Thoracic aorta (tissue), 2 donors: ENCODE measurements at regions not wholly inside any gene's neighbourhood (a gene's known extent, or its start where the extent isn't known, plus 50 kb on each side); places are given as distances from the start of the nearest gene placed in this dataset.
"Not testable (repeated sequence)": the region's sequence is repeated elsewhere in the genome, so short reads cannot be mapped to it uniquely, and the experiment has no call there.

Experiments used
- ATAC-seq: fragments of 150-250 bp; one replicate; pipeline ENCODE4 v1.8.0; 2017; ENCODE audit warnings: low read depth; ENCODE audit not compliant: insufficient number of reproducible peaks, low FRiP score
- DNase-seq: peaks from one replicate; pipeline ENCODE4 v3.0.0-alpha.2; 2020; ENCODE audit warnings: low spot score
- H3K27ac ChIP-seq, 2 donors: fragments of 200-600 bp; sonication (generic); 1 replicate in 1 of 2; 2 replicates in 1 of 2; pipeline ENCODE4 v1.5.1; 2016; ENCODE audit warnings: mild to moderate bottlenecking in 2 of 2, moderate library complexity in 2 of 2
- H3K27me3 ChIP-seq: fragments of 200-600 bp; sonication (generic); replicated peaks from 2 replicates; pipeline ENCODE4 v1.6.0; 2016; ENCODE audit warnings: mild to moderate bottlenecking; ENCODE audit not compliant: insufficient read depth
- H3K36me3 ChIP-seq: fragments of 200-600 bp; sonication (generic); one replicate; pipeline ENCODE4 v1.5.1; 2016
- H3K4me1 ChIP-seq, 2 donors: fragments of 200-600 bp; sonication (generic); 1 replicate in 1 of 2; 2 replicates in 1 of 2; pipeline versions ENCODE4 v1.5.1 to v1.6.0; 2016; ENCODE audit warnings: low read depth in 2 of 2, mild to moderate bottlenecking in 1 of 2; ENCODE audit not compliant: control insufficient read depth in 1 of 2
- H3K4me3 ChIP-seq: fragments of 200-600 bp; sonication (generic); 2 replicates; pipeline ENCODE4 v1.5.1; 2016; ENCODE audit warnings: mild to moderate bottlenecking
- H3K9me3 ChIP-seq: fragments of 200-600 bp; sonication (generic); 2 replicates; pipeline ENCODE4 v1.5.1; 2016
- CTCF ChIP-seq: fragments of 200-600 bp; sonication (generic); IDR thresholded peaks from one replicate; pipeline ENCODE4 v1.5.1; 2019; ENCODE audit warnings: antibody characterized with exemption

- not testable (repeated sequence) for H3K4me3 ChIP-seq, H3K36me3 ChIP-seq, H3K27ac ChIP-seq, ATAC-seq, H3K4me1 ChIP-seq, H3K9me3 ChIP-seq, DNase-seq, H3K27me3 ChIP-seq
These were observed 230.5 kb downstream of the GOLGA6L6 start for GRCh38 chr15:20311014-20311680.

GRCh38 chr15:20310603-20311002 lies 231.0 kb downstream of the GOLGA6L6 start:
- H3K4me3 ChIP-seq, result no peak overlapping the region
- H3K4me1 ChIP-seq, result no peaks in the 10 kb centered on the region
- H3K36me3 ChIP-seq, result no peaks in the 10 kb centered on the region
- no peak for ATAC-seq
- no peaks in the 10 kb centered on the region for H3K9me3 ChIP-seq
- no peak for TF ChIP-seq CTCF
- H3K27me3 ChIP-seq, result no peaks in the 10 kb centered on the region
- H3K27ac ChIP-seq, result no peak overlapping the region
- no peak for DNase-seq

- H3K36me3 ChIP-seq, H3K4me3 ChIP-seq, ATAC-seq, H3K27me3 ChIP-seq, H3K4me1 ChIP-seq, H3K27ac ChIP-seq, H3K9me3 ChIP-seq, DNase-seq: not testable (repeated sequence)
These were observed 231.6 kb downstream of the GOLGA6L6 start for GRCh38 chr15:20309966-20310365.

GRCh38 chr15:20309395-20309794 lies 232.2 kb downstream of the GOLGA6L6 start:
- not testable (repeated sequence) for H3K36me3 ChIP-seq, DNase-seq, H3K27ac ChIP-seq, H3K4me1 ChIP-seq, ATAC-seq, H3K9me3 ChIP-seq, H3K4me3 ChIP-seq, H3K27me3 ChIP-seq

- not testable (repeated sequence) for H3K27me3 ChIP-seq, ATAC-seq, DNase-seq
These were observed 233.4 kb downstream of the GOLGA6L6 start for GRCh38 chr15:20308027-20308690.

GRCh38 chr15:20307137-20307536 lies 234.5 kb downstream of the GOLGA6L6 start:
- not testable (repeated sequence) for H3K9me3 ChIP-seq, H3K36me3 ChIP-seq, H3K27me3 ChIP-seq, DNase-seq, ATAC-seq, H3K4me1 ChIP-seq, H3K27ac ChIP-seq, H3K4me3 ChIP-seq

More at GRCh38 chr15:20308027-20308690, 233.4 kb downstream of the GOLGA6L6 start:
- H3K36me3 ChIP-seq, H3K27ac ChIP-seq, H3K4me3 ChIP-seq, H3K9me3 ChIP-seq, H3K4me1 ChIP-seq: not testable (repeated sequence)

GRCh38 chr15:20306497-20307106 lies 235.0 kb downstream of the GOLGA6L6 start:
- ATAC-seq, H3K27me3 ChIP-seq, DNase-seq, H3K4me3 ChIP-seq, H3K27ac ChIP-seq, H3K9me3 ChIP-seq, H3K36me3 ChIP-seq, H3K4me1 ChIP-seq: not testable (repeated sequence)

- not testable (repeated sequence) for H3K27ac ChIP-seq, H3K4me1 ChIP-seq, H3K27me3 ChIP-seq, H3K9me3 ChIP-seq, H3K4me3 ChIP-seq, ATAC-seq, DNase-seq, H3K36me3 ChIP-seq
These were observed 235.7 kb downstream of the GOLGA6L6 start for GRCh38 chr15:20305912-20306311.

- H3K4me3 ChIP-seq, DNase-seq, H3K27ac ChIP-seq, ATAC-seq, H3K36me3 ChIP-seq, H3K27me3 ChIP-seq, H3K4me1 ChIP-seq, H3K9me3 ChIP-seq: not testable (repeated sequence)
These were observed 236.6 kb downstream of the GOLGA6L6 start for GRCh38 chr15:20305015-20305465.

- H3K36me3 ChIP-seq, H3K27me3 ChIP-seq, H3K27ac ChIP-seq, DNase-seq, H3K9me3 ChIP-seq, H3K4me3 ChIP-seq, ATAC-seq, H3K4me1 ChIP-seq: not testable (repeated sequence)
These were observed 237.2 kb downstream of the GOLGA6L6 start for GRCh38 chr15:20304282-20305014.
